GM19395 (cell line): ENCODE measurements at regions not wholly inside any gene's neighbourhood (a gene's known extent, or its start where the extent isn't known, plus 50 kb on each side); places are given as distances from the start of the nearest gene placed in this dataset.
A peak's percentile ranks its signal among the peaks of the same experiment; 100 is the strongest.
"Not testable (repeated sequence)": the region's sequence is repeated elsewhere in the genome, so short reads cannot be mapped to it uniquely, and the experiment has no call there.

ENCODE experiments used
- ATAC-seq: cut with Tn5 transposase; IDR thresholded peaks from one replicate; pipeline ENCODE4 v1.9.1; 2021; ENCODE audit warnings: mild to moderate bottlenecking, moderate library complexity; ENCODE audit not compliant: unreplicated experiment

DNA sequence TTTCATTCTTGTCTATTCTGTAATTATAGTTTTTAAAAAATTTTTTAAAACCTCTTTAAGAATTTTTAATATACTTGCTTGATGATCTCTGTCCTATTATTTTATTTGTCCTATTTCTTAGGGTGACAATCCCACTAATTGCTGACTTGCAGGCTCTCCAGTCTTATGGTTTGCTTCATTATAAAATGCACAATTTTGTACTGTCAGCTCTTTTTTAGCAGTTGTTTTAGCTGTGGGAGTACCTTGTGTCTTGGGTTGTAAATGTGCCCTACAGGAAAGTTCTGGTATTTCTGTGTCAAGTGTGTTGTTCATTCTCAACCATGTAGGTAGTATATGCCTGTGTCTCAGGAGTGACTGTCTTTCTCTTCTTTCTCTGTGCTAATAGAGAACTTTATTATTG lies 118.2 kb upstream of the IL15 start:
- no peak for ATAC-seq

GRCh38 chr4:141524116-141524515 lies 112.3 kb upstream of the IL15 start:
- ATAC-seq = no peak

DNA sequence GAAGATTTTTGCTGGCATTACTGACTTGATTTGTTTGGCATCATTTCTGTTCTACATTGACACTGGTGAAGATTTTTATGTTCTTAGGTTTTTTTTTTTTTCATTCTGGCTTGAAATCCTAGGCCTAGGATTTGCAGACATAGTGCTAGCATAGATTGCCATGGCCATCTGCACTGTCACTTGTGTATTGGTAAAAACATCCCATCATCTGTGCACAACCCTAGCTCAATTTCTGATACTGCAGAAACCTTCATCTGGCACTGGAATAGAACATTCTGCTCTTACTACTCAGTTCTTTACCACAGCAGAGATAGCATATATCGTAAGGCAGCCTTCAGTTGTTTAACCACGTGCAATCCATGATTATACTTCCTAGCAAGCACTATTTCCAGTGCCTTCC lies 111.5 kb upstream of the IL15 start:
- no peak for ATAC-seq

- ATAC-seq = no peak
These were observed 105.8 kb upstream of the IL15 start for GRCh38 chr4:141530627-141531026.

DNA sequence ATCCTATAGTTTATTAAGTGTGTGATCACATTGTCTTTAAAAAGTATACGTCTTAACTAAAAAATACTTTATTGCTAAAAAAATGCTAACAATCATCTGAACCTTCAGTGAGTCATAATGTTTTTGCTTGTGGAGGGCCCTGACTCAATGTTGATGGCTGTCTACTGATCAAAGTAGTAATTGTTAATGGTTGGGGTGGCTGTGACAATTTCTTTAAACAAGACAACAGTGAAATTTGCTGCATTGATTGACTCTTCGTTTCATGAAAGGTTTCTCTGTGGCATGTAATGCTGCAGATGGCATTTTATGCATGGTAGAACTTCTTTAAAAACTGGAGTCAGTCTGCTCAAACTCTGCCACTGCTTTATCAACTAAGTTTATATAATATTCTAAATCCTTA lies 101.4 kb upstream of the IL15 start:
- ATAC-seq = no peak

- no peak for ATAC-seq
These were observed 98.4 kb upstream of the IL15 start for GRCh38 chr4:141538001-141538400.

- no peak for ATAC-seq
These were observed 95.7 kb upstream of the IL15 start for GRCh38 chr4:141540643-141541042.

DNA sequence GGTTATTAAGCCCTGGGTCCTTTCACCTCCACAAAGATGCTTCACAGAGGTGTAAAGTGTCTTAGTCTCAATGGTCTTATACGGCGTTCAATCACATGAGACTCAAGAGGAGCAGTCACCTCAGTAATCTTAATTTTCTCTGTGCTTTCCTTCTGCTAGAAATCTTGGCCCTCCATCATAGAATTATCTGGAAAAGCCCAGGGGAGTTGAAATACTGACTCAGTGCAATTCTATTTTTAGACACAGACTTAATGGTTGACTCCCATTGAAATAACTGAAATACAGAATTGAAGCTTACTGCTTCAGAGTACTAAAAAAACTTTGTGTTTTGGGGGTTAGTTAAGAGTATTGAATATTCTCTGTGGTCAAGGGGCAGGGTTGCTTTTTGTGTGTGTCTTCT lies 94.5 kb upstream of the IL15 start:
- ATAC-seq = no peak

- ATAC-seq = no peak
These were observed 93.2 kb upstream of the IL15 start for GRCh38 chr4:141543176-141543575.

DNA sequence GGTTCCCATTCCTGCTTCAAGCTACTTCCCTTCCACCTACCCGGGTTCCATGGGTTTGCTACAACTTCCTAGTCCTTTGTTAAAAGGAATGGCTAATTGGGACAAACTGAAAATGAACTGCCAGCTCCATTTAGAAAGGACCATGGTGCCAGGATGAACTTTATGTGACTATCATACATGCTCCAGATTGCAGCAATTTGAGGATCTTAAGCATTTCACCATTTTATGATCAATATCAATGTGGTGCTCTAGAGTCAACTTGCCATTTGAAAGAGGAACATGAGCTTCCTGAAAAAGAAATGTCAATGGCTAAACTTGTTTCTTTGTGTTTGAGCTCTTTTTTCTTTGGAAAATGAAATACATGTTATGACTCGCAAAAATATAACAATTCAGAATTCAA lies 92.7 kb upstream of the IL15 start:
- ATAC-seq = no peak

DNA sequence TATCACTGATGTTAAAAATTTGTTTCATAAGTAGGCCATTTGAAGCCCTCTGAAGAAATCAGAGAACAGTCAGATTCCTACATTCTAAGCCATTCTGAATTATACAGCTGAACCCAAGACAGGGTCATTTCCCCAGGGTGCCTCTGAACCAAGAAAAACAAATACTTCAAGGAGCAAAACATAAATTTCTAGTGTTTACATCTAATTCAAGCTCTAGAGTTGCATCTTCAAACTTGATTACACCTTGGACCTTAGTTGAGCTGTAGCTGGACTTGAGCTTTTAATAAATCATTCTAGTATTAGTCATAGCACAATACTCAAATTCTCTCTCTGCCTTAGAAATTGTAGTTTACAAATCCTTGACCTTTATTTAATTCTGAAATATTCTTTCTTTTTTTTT lies 87.6 kb upstream of the IL15 start:
- no peak for ATAC-seq

DNA sequence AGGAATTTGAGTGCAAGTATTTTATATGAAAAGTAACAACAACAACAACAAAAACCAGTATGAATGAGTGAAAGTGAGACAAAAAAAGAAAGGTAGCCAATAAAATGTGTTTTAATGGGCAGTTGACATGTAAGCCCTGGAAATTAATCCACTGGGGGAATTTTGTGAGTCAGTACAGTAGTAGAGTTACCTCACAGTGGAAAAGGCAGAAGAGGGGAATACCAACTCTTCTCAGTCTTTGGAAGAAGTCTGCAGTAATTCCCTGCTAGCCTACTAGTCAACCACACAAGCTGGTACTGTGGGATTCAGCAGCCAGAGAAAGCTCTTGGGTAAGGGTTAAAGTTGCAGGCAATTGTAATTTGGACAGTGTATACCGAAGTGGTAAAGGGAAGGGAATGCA lies 76.3 kb upstream of the IL15 start:
- ATAC-seq = peak; percentile 47

DNA sequence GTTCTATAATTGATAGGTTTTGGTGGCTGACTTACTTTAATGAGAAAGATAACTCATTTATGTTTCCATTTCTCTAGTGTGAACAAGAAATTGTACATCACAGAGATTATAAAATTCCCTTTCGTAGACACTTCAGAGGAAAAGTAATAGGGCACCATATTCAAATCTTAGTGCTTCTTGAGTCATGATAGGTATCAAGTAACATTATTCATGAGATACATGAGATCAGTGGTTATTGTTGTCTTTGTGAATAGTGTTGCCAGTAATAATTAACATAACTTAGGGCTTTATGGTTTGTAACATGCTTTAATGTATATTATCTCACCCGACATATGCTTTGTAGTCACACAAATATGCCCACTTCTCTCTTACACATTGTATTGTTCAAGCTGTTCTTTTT lies 73.7 kb upstream of the IL15 start:
- ATAC-seq = no peak

GRCh38 chr4:141563723-141564122 lies 72.7 kb upstream of the IL15 start:
- ATAC-seq = no peak

DNA sequence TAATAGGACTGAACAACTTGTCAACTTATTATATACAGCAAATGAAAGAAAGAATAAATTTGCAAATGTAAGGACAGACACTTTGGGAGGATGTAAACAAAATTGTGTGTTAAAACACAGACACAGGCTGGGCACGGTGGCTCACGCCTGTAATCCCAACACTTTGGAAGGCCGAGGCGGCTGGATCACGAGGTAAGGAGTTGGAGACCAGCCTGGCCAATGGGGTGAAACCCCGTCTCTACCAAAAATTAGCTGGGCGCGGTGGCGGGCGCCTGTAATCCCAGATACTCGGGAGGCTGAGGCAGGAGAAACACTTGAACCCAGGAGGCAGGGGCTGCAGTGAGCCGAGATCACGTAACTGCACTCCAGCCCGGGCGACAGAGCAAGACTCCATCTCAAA lies 71.4 kb upstream of the IL15 start:
- not testable (repeated sequence) for ATAC-seq

DNA sequence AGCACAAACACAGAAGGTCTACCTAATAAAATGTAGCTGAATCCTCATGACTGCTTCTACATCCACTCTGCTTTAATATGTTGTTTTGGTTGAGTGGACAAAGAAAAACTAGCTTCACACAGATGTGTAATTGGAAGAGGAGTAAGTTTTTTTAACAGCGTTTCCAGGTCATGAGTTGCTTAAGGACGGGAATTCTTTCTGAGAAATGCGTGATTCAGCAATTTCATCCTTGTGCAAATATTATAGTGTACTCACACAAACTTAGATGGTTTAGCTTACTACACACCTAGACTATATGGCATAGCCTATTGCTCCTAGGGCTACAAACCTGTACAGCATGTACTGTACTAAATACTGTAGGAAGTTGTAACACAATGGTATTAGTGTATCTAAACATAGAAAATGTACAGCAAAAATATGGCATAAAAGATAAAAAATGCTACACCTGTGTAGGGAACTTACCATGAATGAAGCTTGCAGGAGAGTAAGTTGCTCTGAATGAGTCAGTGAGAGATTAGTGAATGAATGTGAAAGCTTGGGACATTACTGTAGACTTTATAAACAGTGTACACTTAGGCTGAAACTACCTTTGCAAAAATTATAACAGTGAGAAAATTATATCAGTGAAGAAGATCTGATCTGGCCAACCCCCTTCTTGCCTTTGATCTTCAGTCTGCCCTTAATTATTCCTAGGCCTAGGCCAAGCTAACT lies 70.8 kb upstream of the IL15 start:
- no peak for ATAC-seq

GRCh38 chr4:141567326-141567915 lies 69.0 kb upstream of the IL15 start:
- no peak for ATAC-seq

DNA sequence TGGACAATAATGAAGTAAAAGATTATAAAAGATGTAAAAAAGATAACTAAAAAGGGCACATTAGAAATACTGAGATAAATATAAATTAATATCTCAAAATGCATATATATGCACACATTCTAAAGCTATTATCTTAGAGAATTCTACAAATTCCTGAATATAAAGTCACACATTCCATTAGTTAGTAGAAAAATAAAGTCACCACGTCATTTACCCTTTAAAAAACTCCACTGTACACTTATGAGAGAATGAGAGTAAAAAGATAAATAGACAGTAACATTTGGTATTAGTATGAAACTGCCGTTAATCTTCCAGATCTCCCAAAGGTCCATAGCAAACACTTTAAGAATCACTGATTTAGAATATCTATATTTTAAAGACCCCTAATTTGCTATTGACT lies 67.2 kb upstream of the IL15 start:
- ATAC-seq = no peak

GRCh38 chr4:141570290-141570689 lies 66.1 kb upstream of the IL15 start:
- no peak for ATAC-seq

DNA sequence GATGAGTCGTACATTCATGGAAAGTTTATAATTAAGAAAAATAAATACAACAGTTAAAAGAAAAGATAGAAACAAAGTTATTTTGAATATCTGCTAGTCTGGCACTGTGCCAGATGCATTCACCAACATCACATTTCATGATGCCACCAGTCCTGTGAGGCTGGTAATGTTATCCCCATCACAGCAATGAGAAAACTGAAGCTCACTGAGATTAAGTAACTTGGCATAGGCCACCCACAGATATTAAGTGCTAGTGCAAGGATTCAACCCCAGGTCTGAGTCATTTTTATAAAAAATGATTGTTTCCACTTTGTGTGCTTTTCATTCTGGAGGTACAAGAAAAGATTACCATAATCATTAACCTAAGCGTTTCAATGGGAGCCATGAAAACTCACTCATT lies 65.0 kb upstream of the IL15 start:
- no peak for ATAC-seq

GRCh38 chr4:141571793-141572192 lies 64.6 kb upstream of the IL15 start:
- ATAC-seq = no peak

GRCh38 chr4:141573678-141574077 lies 62.7 kb upstream of the IL15 start:
- ATAC-seq = no peak

- no peak for ATAC-seq
These were observed 60.5 kb upstream of the IL15 start for GRCh38 chr4:141575884-141576283.
